Heart left ventricle (tissue), 13 donors: ENCODE measurements at regions not wholly inside any gene's neighbourhood (a gene's known extent, or its start where the extent isn't known, plus 50 kb on each side); places are given as distances from the start of the nearest gene placed in this dataset.

Experiments
- CTCF ChIP-seq, 12 donors: fragments of 200-600 bp; sonication (generic) in 4 of 12; IDR thresholded peaks; one replicate each; pipeline versions ENCODE4 v1.5.0 to v1.8.0; 2018 to 2022; ENCODE audit warnings: antibody characterized with exemption in 12 of 12, mild to moderate bottlenecking in 5 of 12
- POLR2A ChIP-seq, 2 donors: fragments of 450-650 bp; IDR thresholded peaks; one replicate each; pipeline ENCODE4 v1.6.1; 2017; ENCODE audit warnings: antibody characterized with exemption in 2 of 2, mild to moderate bottlenecking in 2 of 2, moderate library complexity in 2 of 2
- donor health status: ischemic (EF 13 %, LVEDD 7.1; RV severe dilation, severe dysfunction).
- donor health status: DM: no; HTN: yes; CAD: no.
- donor health status: DM: no; HTN: no; CAD: no.
- donor health status: ischemic (EF 25% LVEDD 6.9; RV normal size, moderate dysfunction).
- donor health status: ischemic (EF 25% LVEDD 5.7; RV mildly dilated, moderate dysfunction).
- donor health status: ischemic (EF 35%, LVEDD 5.7; RV mildly dilated, moderate dysfunction).
- donor health status: nonischemic (EF 11% LVEDD 7.7; RV severe dilation, severe dysfunction).
- donor health status: DM: yes; HTN: yes; CAD: no.
- donor health status: PGD.
- donor health status: ischemic (EF 29% LVEDD 5.4; RV normal size, mild dysfunction).
- donor health status: nonischemic (EF 23%, LVEDD 6.1; RV moderate dilation, normal function).

GRCh38 chr11:95517453-95517852 lies 272.1 kb downstream of the FAM76B start:
- TF ChIP-seq CTCF (IDR thresholded peaks at IDR 0.05) = no peak
- no peak for TF ChIP-seq POLR2A (IDR thresholded peaks at IDR 0.05)
